ENCODE measurements at regions not wholly inside any gene's neighbourhood (a gene's known extent, or its start where the extent isn't known, plus 50 kb on each side); places are given as distances from the start of the nearest gene placed in this dataset.

GRCh38 chr14:34214961-34215360 lies 247.1 kb downstream of the SPTSSA start (continued):
- TF ChIP-seq MITF (IDR thresholded peaks at IDR 0.05) (no peak), RREB1 (CRISPR knock-in tag; IDR thresholded peaks at IDR 0.05) (no peak), KAT2B (IDR thresholded peaks at IDR 0.05; ENCODE audit: low read depth, low read length) (no peak), HINFP (tag; conservative IDR thresholded peaks at IDR 0.05; ENCODE audit: low read depth) (no peak), POLR2A (conservative IDR thresholded peaks at IDR 0.05) (no peak)

Data from K562 (cell line).